Hepatocyte (in vitro differentiated cells): ENCODE measurements at regions not wholly inside any gene's neighbourhood (a gene's known extent, or its start where the extent isn't known, plus 50 kb on each side); places are given as distances from the start of the nearest gene placed in this dataset.

Source experiments
- DNase-seq: peaks from one replicate; pipeline ENCODE4 v3.0.0-alpha.2; 2016; ENCODE audit warnings: low spot score
- H2AFZ ChIP-seq: fragments of 200-600 bp; sonication (generic); 2 replicates; pipeline ENCODE4 v1.6.0; 2016; ENCODE audit warnings: antibody characterized with exemption, mild to moderate bottlenecking
- H3K27ac ChIP-seq: fragments of 200-600 bp; sonication (generic); 2 replicates; pipeline ENCODE4 v1.5.1; 2016; ENCODE audit warnings: mild to moderate bottlenecking
- H3K27me3 ChIP-seq: fragments of 200-600 bp; sonication (generic); 2 replicates; pipeline ENCODE4 v1.6.1; 2016
- H3K36me3 ChIP-seq: fragments of 200-600 bp; sonication (generic); replicated peaks from 2 replicates; pipeline ENCODE4 v1.5.1; 2016; ENCODE audit warnings: low read depth; ENCODE audit not compliant: insufficient read depth
- H3K4me1 ChIP-seq: fragments of 200-600 bp; sonication (generic); 2 replicates; pipeline ENCODE4 v1.5.1; 2016; ENCODE audit warnings: mild to moderate bottlenecking, moderate library complexity; ENCODE audit not compliant: insufficient read depth
- H3K4me2 ChIP-seq: fragments of 200-600 bp; sonication (generic); 2 replicates; pipeline ENCODE4 v1.6.0; 2016
- H3K4me3 ChIP-seq: fragments of 200-600 bp; sonication (generic); 2 replicates; pipeline ENCODE4 v1.5.1; 2016; ENCODE audit warnings: mild to moderate bottlenecking
- H3K79me2 ChIP-seq: fragments of 200-600 bp; sonication (generic); 2 replicates; pipeline ENCODE4 v1.6.0; 2017; ENCODE audit warnings: mild to moderate bottlenecking
- H3K9me2 ChIP-seq: fragments of 200-600 bp; sonication (generic); replicated peaks from 2 replicates; pipeline ENCODE4 v1.6.0; 2017; ENCODE audit warnings: mild to moderate bottlenecking; ENCODE audit not compliant: insufficient read depth
- H3K9me3 ChIP-seq: fragments of 200-600 bp; sonication (generic); 2 replicates; pipeline ENCODE4 v1.5.1; 2016; ENCODE audit warnings: low read depth, mild to moderate bottlenecking
- H4K20me1 ChIP-seq: fragments of 200-600 bp; sonication (generic); 2 replicates; pipeline ENCODE4 v1.6.0; 2016; ENCODE audit warnings: mild to moderate bottlenecking; ENCODE audit not compliant: insufficient read depth, poor library complexity, severe bottlenecking
- EZH2 ChIP-seq: fragments of 200-600 bp; sonication (generic); IDR thresholded peaks from 2 replicates; pipeline ENCODE4 v1.6.1; 2016; ENCODE audit warnings: antibody characterized with exemption, mild to moderate bottlenecking, borderline replicate concordance
- EZH2phosphoT487 ChIP-seq: fragments of 200-600 bp; sonication (generic); IDR thresholded peaks from one replicate; pipeline ENCODE4 v1.6.1; 2018; ENCODE audit warnings: antibody characterized with exemption, mild to moderate bottlenecking, low read depth, moderate library complexity; ENCODE audit not compliant: unreplicated experiment, severe bottlenecking
- WGBS: methylation state at CpG from one replicate; pipeline ENCODE4 v1.1.6; 2016; ENCODE audit warnings: low lambda C conversion rate; ENCODE audit errors: missing lambda C conversion rate; 5-methylcytosine and 5-hydroxymethylcytosine counted together
- TF ChIP-seq, protein P1 (sequence below): fragments of 200-600 bp; sonication (generic); IDR thresholded peaks from 2 replicates; pipeline ENCODE4 v1.5.1; 2016; ENCODE audit warnings: antibody characterized with exemption, mild to moderate bottlenecking; ENCODE audit not compliant: poor library complexity

DNA sequence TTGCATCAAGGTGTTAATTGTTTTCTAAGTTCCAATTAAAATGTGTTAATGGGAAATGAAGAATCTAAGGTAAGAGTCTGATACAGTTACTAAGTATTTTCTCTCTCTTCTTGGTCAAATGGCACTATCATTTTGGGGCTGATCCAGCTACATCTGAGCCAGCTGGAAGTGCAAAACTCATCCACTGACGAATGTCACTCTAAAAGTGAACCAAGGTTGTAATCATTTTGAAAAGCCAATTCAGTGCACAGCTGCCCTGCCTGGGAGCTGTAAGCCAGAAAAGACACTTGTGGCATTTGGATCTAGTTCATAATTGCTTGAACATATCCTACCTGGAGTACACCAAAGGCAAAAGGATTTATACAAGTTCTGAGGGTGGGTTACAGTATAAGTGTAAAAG, 1011.3 kb downstream of the AACS start:
- Histone ChIP-seq H3K4me3 (no peak overlapping the region), H3K4me1 (no peaks in the 10 kb centered on the region), H3K79me2 (no peaks in the 10 kb centered on the region), H3K9me2 (no peaks in the 10 kb centered on the region), H3K4me2 (no peak overlapping the region), H3K9me3 (no peaks in the 10 kb centered on the region), H4K20me1 (no peaks in the 10 kb centered on the region), H3K27ac (no peak overlapping the region), H3K36me3 (no peaks in the 10 kb centered on the region), H3K27me3 (no peaks in the 10 kb centered on the region), H2AFZ (no peak overlapping the region)
- 65% methylated on average over 1 of the region's 1 CpG for WGBS
- no peak for TF ChIP-seq EZH2phosphoT487
- TF ChIP-seq, protein P1, sequence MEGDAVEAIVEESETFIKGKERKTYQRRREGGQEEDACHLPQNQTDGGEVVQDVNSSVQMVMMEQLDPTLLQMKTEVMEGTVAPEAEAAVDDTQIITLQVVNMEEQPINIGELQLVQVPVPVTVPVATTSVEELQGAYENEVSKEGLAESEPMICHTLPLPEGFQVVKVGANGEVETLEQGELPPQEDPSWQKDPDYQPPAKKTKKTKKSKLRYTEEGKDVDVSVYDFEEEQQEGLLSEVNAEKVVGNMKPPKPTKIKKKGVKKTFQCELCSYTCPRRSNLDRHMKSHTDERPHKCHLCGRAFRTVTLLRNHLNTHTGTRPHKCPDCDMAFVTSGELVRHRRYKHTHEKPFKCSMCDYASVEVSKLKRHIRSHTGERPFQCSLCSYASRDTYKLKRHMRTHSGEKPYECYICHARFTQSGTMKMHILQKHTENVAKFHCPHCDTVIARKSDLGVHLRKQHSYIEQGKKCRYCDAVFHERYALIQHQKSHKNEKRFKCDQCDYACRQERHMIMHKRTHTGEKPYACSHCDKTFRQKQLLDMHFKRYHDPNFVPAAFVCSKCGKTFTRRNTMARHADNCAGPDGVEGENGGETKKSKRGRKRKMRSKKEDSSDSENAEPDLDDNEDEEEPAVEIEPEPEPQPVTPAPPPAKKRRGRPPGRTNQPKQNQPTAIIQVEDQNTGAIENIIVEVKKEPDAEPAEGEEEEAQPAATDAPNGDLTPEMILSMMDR: no peak
- TF ChIP-seq EZH2: no peak
- DNase-seq: no peak

DNA sequence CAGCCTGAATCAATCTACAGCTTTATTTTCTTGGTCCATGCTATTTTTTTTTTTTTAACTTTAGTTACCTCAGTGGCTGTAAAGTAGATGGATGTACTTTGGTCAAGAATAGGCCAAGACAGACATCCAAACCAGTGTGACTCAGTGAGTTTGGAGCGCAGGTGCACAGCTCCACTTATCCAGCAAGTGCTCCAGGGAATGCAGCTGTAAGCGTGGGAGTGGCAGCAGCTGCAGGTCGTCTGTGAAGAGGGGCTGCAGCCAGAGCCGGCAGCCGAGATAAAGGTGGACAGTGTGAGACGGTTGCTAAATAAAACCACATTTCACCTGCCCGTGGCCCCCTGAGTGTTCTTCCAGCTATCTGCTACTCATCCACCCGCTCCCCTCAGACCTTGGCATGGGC, 1018.7 kb downstream of the AACS start:
- Histone ChIP-seq H3K9me2 (no peaks in the 10 kb centered on the region), H3K27me3 (no peaks in the 10 kb centered on the region), H4K20me1 (no peaks in the 10 kb centered on the region), H3K36me3 (no peaks in the 10 kb centered on the region), H3K4me1 (no peaks in the 10 kb centered on the region), H3K79me2 (no peaks in the 10 kb centered on the region), H3K4me2 (no peak overlapping the region), H3K4me3 (no peak overlapping the region), H3K27ac (no peak overlapping the region), H3K9me3 (no peaks in the 10 kb centered on the region), H2AFZ (no peak overlapping the region)
- 85% methylated on average over 8 of the region's 8 CpGs for whole genome bisulfite sequencing
- TF ChIP-seq EZH2phosphoT487 (no peak), EZH2 (no peak)
- TF ChIP-seq, protein P1: no peak
- DNase-seq: no peak

DNA sequence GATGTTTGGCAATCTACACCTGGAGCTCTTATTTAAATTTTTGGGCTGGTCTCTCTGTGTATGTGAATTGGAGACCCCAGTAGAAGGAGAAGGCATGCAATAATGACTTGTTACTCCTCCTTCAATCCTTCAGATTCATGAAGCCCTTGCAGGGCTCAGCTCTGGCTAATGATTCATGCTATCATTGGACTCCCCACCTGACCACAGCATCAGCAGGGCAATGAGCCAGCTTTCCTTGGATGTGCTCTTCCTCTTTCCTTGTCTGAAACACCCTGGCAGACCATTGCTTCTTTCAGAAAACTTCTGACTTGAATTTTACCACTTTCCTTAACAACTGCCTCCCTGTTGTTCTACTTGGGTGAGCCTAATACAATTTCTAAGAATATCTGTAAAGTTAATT, 1019.2 kb downstream of the AACS start:
- H3K9me3 ChIP-seq: no peaks in the 10 kb centered on the region
- no peak overlapping the region for H3K4me3 ChIP-seq
- H2AFZ ChIP-seq: no peak overlapping the region
- H3K9me2 ChIP-seq: no peaks in the 10 kb centered on the region
- H3K36me3 ChIP-seq: no peaks in the 10 kb centered on the region
- H3K4me1 ChIP-seq: no peaks in the 10 kb centered on the region
- H3K4me2 ChIP-seq: no peak overlapping the region
- TF ChIP-seq, protein P1: no peak
- TF ChIP-seq EZH2: no peak
- no peak for TF ChIP-seq EZH2phosphoT487
- no peaks in the 10 kb centered on the region for H3K27me3 ChIP-seq
- H4K20me1 ChIP-seq: no peaks in the 10 kb centered on the region
- no peak for DNase-seq
- H3K79me2 ChIP-seq: no peaks in the 10 kb centered on the region
- no peak overlapping the region for H3K27ac ChIP-seq

DNA sequence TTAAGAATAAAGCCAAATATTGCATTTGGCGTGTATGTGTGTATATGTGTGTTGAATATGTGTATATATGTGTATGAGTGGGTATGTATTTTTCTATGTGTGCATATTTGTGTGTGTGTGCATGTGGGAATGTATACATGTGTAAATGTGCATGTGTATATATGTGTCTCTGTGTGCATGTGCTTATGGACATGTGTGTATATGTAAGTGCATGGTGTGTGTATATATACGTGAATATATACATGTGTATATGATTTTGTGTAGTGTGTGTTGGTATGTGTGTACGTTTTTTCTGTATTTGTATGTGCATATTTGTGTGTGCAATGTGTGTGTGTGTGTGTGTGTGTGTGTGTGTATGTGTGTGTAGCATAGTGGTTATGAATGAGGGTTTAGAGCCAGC, 1021.0 kb downstream of the AACS start:
- 27% methylated on average over 3 of the region's 3 CpGs for WGBS
- DNase-seq: no peak
- TF ChIP-seq EZH2 (no peak), EZH2phosphoT487 (no peak)
- TF ChIP-seq, protein P1: no peak

More for the DNA sequence above, 1021.0 kb downstream of the AACS start:
- Histone ChIP-seq H3K27ac (no peak overlapping the region), H3K9me3 (no peaks in the 10 kb centered on the region), H3K79me2 (no peaks in the 10 kb centered on the region), H3K36me3 (no peaks in the 10 kb centered on the region), H3K4me3 (no peak overlapping the region), H3K9me2 (no peaks in the 10 kb centered on the region), H3K27me3 (no peaks in the 10 kb centered on the region), H2AFZ (no peak overlapping the region), H3K4me2 (no peak overlapping the region), H4K20me1 (no peaks in the 10 kb centered on the region), H3K4me1 (no peaks in the 10 kb centered on the region)
